Stimulated activated CD4-positive, alpha-beta T cell treated with anti-CD3 and anti-CD28 coated beads, Interleukin-4, amount 100 ng/mL, for 48 hours (primary cell): ENCODE measurements at regions not wholly inside any gene's neighbourhood (a gene's known extent, or its start where the extent isn't known, plus 50 kb on each side); places are given as distances from the start of the nearest gene placed in this dataset.

Source experiments
- DNase-seq, 2 donors: peaks; one replicate each; pipeline ENCODE4 v3.0.0-alpha.2; 2020; ENCODE audit warnings: low read depth in 2 of 2

GRCh38 chr5:174409971-174410370, 314.4 kb upstream of the MSX2 start:
- DNase-seq = no peak

- DNase-seq = no peak
Observed at GRCh38 chr5:174410716-174411478, 313.5 kb upstream of the MSX2 start.

DNA sequence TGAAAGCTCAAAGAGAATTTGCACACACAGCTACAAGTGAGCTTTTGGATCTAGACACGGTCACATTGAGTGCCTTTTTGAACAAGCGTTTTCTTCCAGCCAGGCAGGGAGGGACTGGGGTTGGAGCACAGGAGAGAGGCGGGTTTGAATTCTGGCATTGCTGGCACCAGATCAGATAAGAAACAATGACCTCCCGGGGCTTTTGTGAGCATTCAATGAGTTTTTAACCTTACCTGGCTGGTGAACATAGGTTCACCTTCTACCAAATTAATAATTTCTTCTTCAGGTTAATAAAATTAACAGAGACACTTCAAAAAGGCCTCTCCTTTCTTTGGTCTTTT, 312.9 kb upstream of the MSX2 start:
- DNase-seq = no peak

DNA sequence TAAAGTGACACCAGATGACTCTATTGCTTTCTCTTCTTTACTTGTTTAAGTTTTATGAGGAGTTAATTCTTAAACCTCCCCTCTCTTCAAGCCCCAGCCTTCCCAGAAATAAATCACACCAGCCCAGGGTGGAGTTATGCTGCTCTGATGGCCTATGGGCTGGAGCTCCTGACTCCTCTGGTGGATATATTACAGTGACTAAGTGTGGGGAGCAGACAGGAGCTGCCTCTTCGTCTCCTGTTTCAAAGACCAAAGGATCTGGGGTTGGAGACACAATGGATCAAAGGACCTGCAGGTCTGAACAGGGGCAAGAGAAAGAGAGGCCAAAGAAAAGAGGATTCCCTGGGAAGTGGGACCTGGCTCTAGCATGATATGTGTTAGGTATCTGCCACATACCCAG, 312.0 kb upstream of the MSX2 start:
- DNase-seq = no peak

- DNase-seq = no peak
Observed at GRCh38 chr5:174412941-174413340, 311.4 kb upstream of the MSX2 start.

DNA sequence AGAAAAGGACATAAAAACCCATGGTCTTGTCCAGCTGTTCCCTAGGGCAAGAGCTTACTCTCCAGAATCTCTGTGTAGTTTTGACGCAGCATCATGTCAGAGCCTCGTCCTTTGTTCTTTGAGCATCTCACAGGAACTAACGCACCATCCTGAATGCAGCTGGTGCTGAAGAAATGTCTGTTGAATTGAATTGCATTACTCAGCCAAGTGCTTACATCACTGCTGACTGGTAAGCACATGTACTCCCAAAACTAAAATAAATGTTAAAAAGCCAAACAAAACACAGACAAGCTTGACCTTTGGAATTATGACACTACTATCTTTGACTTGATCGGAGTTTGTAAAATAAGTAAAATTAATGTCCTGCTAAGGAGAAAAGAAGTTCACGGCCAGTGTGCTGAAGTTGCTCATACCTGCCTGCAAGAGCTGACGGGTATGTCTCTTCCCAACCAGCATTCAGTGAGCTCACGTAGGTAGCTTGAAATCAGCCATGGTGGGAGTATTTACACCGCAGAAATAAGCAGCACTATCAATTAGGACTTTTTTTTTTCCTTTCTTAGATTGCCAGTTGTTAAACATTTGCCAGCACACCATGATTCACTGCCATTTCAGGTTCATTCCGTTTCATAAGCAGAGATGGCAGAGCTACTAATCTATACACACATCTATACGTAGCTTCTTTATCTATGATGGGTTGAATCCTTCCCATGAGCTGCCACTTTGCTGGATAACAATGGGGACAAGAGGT, 310.6 kb upstream of the MSX2 start:
- no peak for DNase-seq

- DNase-seq = no peak
Observed at GRCh38 chr5:174414315-174414710, 310.1 kb upstream of the MSX2 start.

- no peak for DNase-seq
Observed at GRCh38 chr5:174418809-174419539, 305.4 kb upstream of the MSX2 start.

GRCh38 chr5:174419540-174420132, 304.7 kb upstream of the MSX2 start:
- peak; percentile 73 to 87 for DNase-seq

- no peak for DNase-seq
Observed at GRCh38 chr5:174420651-174421407, 303.6 kb upstream of the MSX2 start.

DNA sequence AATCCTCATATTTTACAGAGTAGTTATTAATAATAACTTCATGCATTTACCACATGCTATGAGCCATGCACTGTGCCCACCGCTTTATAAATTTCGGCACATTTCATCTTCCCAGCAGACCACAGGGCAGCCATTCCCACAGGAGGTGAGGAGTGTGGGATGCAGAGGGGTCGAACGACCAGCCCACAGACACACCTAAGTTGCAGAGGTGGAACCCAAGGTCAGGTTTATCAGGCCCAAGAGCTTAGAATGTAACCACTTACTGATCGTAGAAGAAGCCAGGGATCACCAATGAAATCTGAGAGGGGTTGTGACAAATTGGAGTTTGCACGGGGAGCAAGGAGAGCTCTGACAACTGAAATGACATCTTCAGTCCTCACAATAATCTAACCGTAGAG, 303.0 kb upstream of the MSX2 start:
- no peak for DNase-seq

DNA sequence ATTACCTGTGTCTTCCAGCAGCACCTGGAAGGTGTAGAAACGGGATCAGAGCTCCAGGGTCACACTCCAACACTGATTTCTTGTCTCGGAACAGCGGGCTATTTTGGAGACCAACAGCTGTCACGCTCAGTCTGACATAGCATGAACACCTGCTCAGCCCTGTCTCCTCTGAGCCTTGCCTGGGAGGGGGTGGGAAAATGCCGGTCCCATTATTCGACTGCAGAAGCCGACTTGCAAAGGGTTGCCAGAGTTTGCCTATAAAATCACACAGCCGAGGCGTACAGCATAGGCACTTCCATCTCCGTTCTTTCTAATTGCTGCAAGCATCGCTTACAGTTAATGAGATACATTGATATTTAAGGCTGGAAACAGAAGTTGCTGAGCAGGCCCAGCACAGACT, 300.8 kb upstream of the MSX2 start:
- DNase-seq = no peak

DNA sequence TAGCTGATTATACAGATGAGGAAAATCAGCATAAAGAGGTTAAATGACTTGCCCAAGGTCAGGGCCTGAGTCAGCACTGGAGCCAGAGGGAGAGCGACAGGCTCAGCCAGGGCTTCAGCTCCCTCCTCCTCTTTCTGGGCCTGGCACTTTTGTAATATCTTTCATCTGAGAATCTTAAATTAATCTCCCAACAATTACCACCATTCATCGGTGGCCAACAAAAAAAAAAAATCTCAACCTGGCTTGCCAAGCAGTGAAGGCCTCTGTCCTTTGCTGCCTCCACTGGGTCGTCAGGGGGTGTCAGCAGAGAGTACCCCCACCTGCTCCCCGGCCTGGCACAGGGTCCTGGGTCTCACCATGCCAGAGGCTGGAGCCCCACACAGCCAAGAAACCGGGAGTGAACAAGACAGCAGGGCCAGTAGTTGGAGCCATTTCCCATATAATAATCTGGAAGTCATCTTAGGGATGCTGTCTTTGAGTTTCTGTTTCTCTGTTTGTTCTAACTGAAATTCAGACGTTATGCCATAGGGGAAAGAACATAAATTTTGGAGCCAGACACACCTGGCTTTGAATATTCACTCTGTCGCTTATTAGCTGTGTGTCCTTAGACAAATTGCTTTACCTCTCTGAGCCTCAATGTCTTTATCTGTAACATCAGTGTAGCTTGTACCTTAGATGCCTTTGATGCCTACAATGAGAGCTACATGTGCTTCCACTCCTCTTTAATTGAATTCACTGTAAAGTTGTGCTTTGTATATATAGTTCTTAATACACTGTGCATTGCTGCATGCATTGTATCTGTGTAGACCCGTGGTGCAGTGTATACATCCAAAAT, 299.9 kb upstream of the MSX2 start:
- DNase-seq = no peak

- no peak for DNase-seq
Observed at GRCh38 chr5:174425271-174425963, 299.0 kb upstream of the MSX2 start.

DNA sequence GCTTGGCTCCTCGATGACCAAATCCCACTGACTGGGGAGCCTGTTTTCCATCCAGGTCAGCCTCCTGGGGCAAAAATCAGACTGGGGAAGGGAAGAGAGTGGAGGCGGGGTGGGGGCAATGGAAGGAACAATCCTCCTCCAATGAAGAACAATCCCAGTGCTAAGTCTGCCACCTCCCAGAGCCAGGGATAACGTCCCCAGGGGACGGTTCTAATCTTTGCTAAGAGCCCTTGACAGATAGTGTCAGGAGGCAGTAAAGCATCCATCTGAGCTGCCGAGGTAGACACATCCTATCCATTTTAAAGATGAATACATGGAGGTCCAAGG, 298.5 kb upstream of the MSX2 start:
- no peak for DNase-seq

DNA sequence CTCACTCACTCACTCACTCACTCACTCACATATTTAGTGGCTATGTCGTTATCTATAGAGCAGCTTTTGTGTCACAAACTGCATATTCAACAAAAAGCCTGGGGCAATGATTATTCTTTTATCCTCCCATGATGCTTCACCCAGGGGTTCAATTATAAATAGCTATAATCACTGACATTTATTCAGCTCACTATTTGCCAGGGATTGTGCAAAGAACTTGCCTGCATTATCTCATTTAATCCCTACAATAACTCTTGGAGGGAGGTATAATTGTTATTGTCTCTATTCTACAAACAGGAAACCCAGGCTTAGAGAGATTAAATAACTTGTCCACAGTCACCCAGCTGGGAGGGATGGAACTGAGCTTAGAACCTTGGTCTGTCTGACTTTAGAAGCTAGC, 298.0 kb upstream of the MSX2 start:
- DNase-seq = no peak

DNA sequence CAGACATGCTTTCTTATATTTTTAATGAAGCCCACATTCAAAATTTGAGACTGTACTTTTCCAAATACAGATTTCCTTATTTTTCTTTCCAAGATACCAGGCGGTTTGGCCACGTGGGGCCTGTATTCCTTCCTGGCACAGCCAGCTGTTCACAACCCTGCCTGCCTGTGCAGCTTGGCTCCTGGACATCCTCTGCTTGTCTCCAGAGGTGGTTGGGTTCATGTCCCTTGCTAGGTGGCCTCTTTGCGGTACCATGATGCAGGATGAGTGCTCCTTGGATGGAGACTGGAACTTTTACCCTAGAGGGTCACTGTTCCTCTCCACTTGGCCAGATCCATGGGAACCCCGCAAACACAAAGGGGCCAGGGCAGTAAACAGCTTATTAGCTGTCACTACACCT, 297.5 kb upstream of the MSX2 start:
- no peak for DNase-seq

- no peak for DNase-seq
Observed at GRCh38 chr5:174427304-174427703, 297.1 kb upstream of the MSX2 start.

GRCh38 chr5:174428895-174429294, 295.5 kb upstream of the MSX2 start:
- DNase-seq = no peak

GRCh38 chr5:174430940-174431339, 293.4 kb upstream of the MSX2 start:
- no peak for DNase-seq
